GM23248 (cell line): ENCODE measurements at regions not wholly inside any gene's neighbourhood (a gene's known extent, or its start where the extent isn't known, plus 50 kb on each side); places are given as distances from the start of the nearest gene placed in this dataset.

Experiments used
- DNase-seq: peaks from one replicate; pipeline ENCODE4 v3.0.0-alpha.2; 2015
- H2AFZ ChIP-seq: fragments of 200-600 bp; sonication (generic); 2 replicates; pipeline ENCODE4 v1.6.1; 2016; ENCODE audit warnings: antibody characterized with exemption
- H3F3A ChIP-seq: fragments of 200-600 bp; sonication (generic); 2 replicates; pipeline ENCODE4 v1.6.1; 2016; ENCODE audit warnings: mild to moderate bottlenecking, antibody characterized with exemption, mixed run types; ENCODE audit not compliant: insufficient read depth
- H3K27ac ChIP-seq: fragments of 200-600 bp; sonication (generic); 2 replicates; pipeline ENCODE4 v1.5.1; 2016; ENCODE audit warnings: mild to moderate bottlenecking
- H3K27me3 ChIP-seq: fragments of 200-600 bp; sonication (generic); replicated peaks from 2 replicates; pipeline ENCODE4 v1.6.1; 2016; ENCODE audit warnings: mild to moderate bottlenecking; ENCODE audit not compliant: insufficient read depth
- H3K36me3 ChIP-seq: fragments of 200-600 bp; sonication (generic); 2 replicates; pipeline ENCODE4 v1.6.1; 2016; ENCODE audit warnings: low read depth, mild to moderate bottlenecking
- H3K4me1 ChIP-seq: fragments of 200-600 bp; sonication (generic); 2 replicates; pipeline ENCODE4 v1.6.1; 2016; ENCODE audit warnings: mild to moderate bottlenecking; ENCODE audit not compliant: insufficient read depth
- H3K4me2 ChIP-seq: fragments of 200-600 bp; sonication (generic); one replicate; pipeline ENCODE4 v1.6.1; 2016; ENCODE audit warnings: mild to moderate bottlenecking; ENCODE audit not compliant: unreplicated experiment
- H3K4me3 ChIP-seq: fragments of 200-600 bp; sonication (generic); 2 replicates; pipeline ENCODE4 v1.5.1; 2016; ENCODE audit warnings: mild to moderate bottlenecking
- H3K79me2 ChIP-seq: fragments of 200-600 bp; sonication (generic); 2 replicates; pipeline ENCODE4 v1.6.1; 2016; ENCODE audit warnings: mild to moderate bottlenecking; ENCODE audit not compliant: insufficient read depth
- H3K9ac ChIP-seq: fragments of 200-600 bp; sonication (generic); 2 replicates; pipeline ENCODE4 v1.6.1; 2016; ENCODE audit warnings: mild to moderate bottlenecking
- H3K9me2 ChIP-seq: fragments of 200-600 bp; sonication (generic); 2 replicates; pipeline ENCODE4 v1.6.1; 2016; ENCODE audit warnings: mixed run types, mild to moderate bottlenecking, moderate library complexity; ENCODE audit not compliant: insufficient read depth
- H3K9me3 ChIP-seq: fragments of 200-600 bp; sonication (generic); one replicate; pipeline ENCODE4 v1.6.1; 2017; ENCODE audit warnings: low read depth
- H4K20me1 ChIP-seq: fragments of 200-600 bp; sonication (generic); 2 replicates; pipeline ENCODE4 v1.6.0; 2016; ENCODE audit not compliant: insufficient read depth
- EZH2 ChIP-seq: fragments of 200-600 bp; sonication (generic); IDR thresholded peaks from 2 replicates; pipeline ENCODE4 v1.6.1; 2018; ENCODE audit warnings: antibody characterized with exemption, mild to moderate bottlenecking; ENCODE audit not compliant: insufficient read depth, poor library complexity, severe bottlenecking
- EZH2phosphoT487 ChIP-seq: fragments of 200-600 bp; sonication (generic); IDR thresholded peaks from 2 replicates; pipeline ENCODE4 v1.6.1; 2018; ENCODE audit warnings: antibody characterized with exemption, moderate library complexity, mild to moderate bottlenecking, low read depth; ENCODE audit not compliant: insufficient read depth
- WGBS, 2 experiments: methylation state at CpG; one replicate each; pipeline ENCODE4 v1.1.6; 2015 to 2017; ENCODE audit warnings: low lambda C conversion rate in 2 of 2, low coverage in 1 of 2; ENCODE audit errors: missing lambda C conversion rate in 2 of 2; 5-methylcytosine and 5-hydroxymethylcytosine counted together
- in situ Hi-C: fragments of 300-500 bp; cut with MboI; formaldehyde crosslinking; loops from 2 replicates; pipeline ENCODE4 v1.15.0; 2020

GRCh38 chr16:80107900-80108299 lies 432.9 kb upstream of the DYNLRB2 start:
- Histone ChIP-seq H3K9me2 (no peaks in the 10 kb centered on the region), H3K4me3 (no peak overlapping the region), H3K27ac (no peak overlapping the region), H2AFZ (no peak overlapping the region), H3K9me3 (no peaks in the 10 kb centered on the region), H3K27me3 (no peaks in the 10 kb centered on the region), H3K4me1 (peaks cover 3% of the 10 kb centered on the region; the same call in 1 of the 2 replicates), H4K20me1 (no peaks in the 10 kb centered on the region), H3K4me2 (no peak overlapping the region), H3K36me3 (no peaks in the 10 kb centered on the region), H3F3A (0 out of 2 replicates have a peak, but pooled peaks cover 8% of the 10 kb centered on the region), H3K9ac (no peak overlapping the region), H3K79me2 (no peaks in the 10 kb centered on the region)
- peak; percentile 37 for DNase-seq
- in situ Hi-C loops, result no loop called here
- no peak for TF ChIP-seq EZH2
- TF ChIP-seq EZH2phosphoT487, result no peak
- WGBS, 2 experiments, result 49% methylated on average over 3 of the region's 3 CpGs

DNA sequence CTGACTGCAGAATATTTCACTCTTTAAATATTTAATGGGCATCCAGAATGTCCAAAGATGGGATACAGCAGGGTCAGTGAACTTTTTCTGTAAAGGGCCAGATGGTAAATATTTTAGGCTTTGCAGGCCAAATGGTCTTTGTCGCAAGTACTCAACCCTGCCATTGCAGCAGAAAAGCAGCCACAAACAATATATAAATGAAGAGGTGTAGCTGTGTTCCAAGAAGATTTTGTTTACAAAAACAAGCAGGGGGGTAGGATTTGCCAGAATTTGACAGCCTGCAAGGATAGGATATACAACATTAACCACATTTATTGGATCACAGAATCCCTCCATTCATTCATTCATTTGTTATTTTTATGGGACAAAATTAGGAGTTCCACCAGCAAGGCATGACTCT lies 435.0 kb upstream of the DYNLRB2 start:
- H3K4me3 ChIP-seq, result no peak overlapping the region
- WGBS, 2 experiments, result 87 to 100% methylated on average over 1 of the region's 1 CpG
- no peak overlapping the region for H3K27ac ChIP-seq
- no peak overlapping the region for H3K4me2 ChIP-seq
- H3F3A ChIP-seq, result 0 out of 2 replicates have a peak, but pooled peaks cover 8% of the 10 kb centered on the region
- no peaks in the 10 kb centered on the region for H3K79me2 ChIP-seq
- in situ Hi-C loops, result no loop called here
- H3K9me2 ChIP-seq, result no peaks in the 10 kb centered on the region
- no peak overlapping the region for H2AFZ ChIP-seq
- no peaks in the 10 kb centered on the region for H3K36me3 ChIP-seq
- DNase-seq, result no peak
- TF ChIP-seq EZH2, result no peak
- no peak for TF ChIP-seq EZH2phosphoT487
- H3K27me3 ChIP-seq, result no peaks in the 10 kb centered on the region
- no peak overlapping the region for H3K9ac ChIP-seq
- no peaks in the 10 kb centered on the region for H4K20me1 ChIP-seq
- no peaks in the 10 kb centered on the region for H3K9me3 ChIP-seq
- H3K4me1 ChIP-seq, result peaks cover 3% of the 10 kb centered on the region; the same call in 1 of the 2 replicates

DNA sequence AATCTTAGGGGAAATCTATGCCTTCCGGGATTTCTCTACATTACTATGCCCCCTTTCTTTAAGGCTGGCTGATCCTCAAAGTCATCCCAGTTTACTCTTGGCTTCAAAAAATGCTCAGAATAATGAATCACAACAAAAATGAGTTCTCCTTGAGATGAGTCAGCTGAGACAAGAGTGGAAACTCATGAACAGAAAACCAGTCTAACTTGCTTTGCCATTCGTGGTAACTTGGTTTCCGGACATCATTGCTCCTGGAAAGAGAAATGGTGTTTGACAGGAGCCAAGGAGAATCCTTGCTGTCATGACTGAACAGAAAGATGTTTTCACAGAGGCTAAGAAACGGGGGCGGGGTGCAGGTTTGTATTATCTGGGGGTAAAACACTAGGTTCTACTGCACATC lies 435.6 kb upstream of the DYNLRB2 start:
- no peaks in the 10 kb centered on the region for H3K27me3 ChIP-seq
- H3K9me3 ChIP-seq, result no peaks in the 10 kb centered on the region
- peaks cover 3% of the 10 kb centered on the region; the same call in 1 of the 2 replicates for H3K4me1 ChIP-seq
- no peak overlapping the region for H3K9ac ChIP-seq
- in situ Hi-C loops, result no loop called here
- H3K27ac ChIP-seq, result no peak overlapping the region
- H3K9me2 ChIP-seq, result no peaks in the 10 kb centered on the region
- TF ChIP-seq EZH2phosphoT487 (no peak), EZH2 (no peak)
- H3F3A ChIP-seq, result 0 out of 2 replicates have a peak, but pooled peaks cover 8% of the 10 kb centered on the region
- no peaks in the 10 kb centered on the region for H3K36me3 ChIP-seq
- no peaks in the 10 kb centered on the region for H4K20me1 ChIP-seq
- no peaks in the 10 kb centered on the region for H3K79me2 ChIP-seq
- WGBS, 2 experiments, result 62 to 63% methylated on average over 5 of the region's 5 CpGs
- no peak overlapping the region for H2AFZ ChIP-seq
- H3K4me3 ChIP-seq, result no peak overlapping the region
- H3K4me2 ChIP-seq, result no peak overlapping the region
- DNase-seq, result peak; percentile 70

- no peak overlapping the region for H2AFZ ChIP-seq
- 0 out of 2 replicates have a peak, but pooled peaks cover 8% of the 10 kb centered on the region for H3F3A ChIP-seq
- in situ Hi-C loops, result no loop called here
- peaks cover 3% of the 10 kb centered on the region; the same call in 1 of the 2 replicates for H3K4me1 ChIP-seq
- TF ChIP-seq EZH2phosphoT487 (no peak), EZH2 (no peak)
- no peaks in the 10 kb centered on the region for H3K9me3 ChIP-seq
- no peak overlapping the region for H3K9ac ChIP-seq
- H3K4me2 ChIP-seq, result no peak overlapping the region
- no peak overlapping the region for H3K4me3 ChIP-seq
- WGBS, 2 experiments, result 92 to 93% methylated on average over 3 of the region's 3 CpGs
- no peaks in the 10 kb centered on the region for H3K79me2 ChIP-seq
- no peaks in the 10 kb centered on the region for H3K9me2 ChIP-seq
- H4K20me1 ChIP-seq, result no peaks in the 10 kb centered on the region
- DNase-seq, result no peak
- no peak overlapping the region for H3K27ac ChIP-seq
- H3K36me3 ChIP-seq, result no peaks in the 10 kb centered on the region
- no peaks in the 10 kb centered on the region for H3K27me3 ChIP-seq
Measured at GRCh38 chr16:80104401-80104800, 436.4 kb upstream of the DYNLRB2 start.

DNA sequence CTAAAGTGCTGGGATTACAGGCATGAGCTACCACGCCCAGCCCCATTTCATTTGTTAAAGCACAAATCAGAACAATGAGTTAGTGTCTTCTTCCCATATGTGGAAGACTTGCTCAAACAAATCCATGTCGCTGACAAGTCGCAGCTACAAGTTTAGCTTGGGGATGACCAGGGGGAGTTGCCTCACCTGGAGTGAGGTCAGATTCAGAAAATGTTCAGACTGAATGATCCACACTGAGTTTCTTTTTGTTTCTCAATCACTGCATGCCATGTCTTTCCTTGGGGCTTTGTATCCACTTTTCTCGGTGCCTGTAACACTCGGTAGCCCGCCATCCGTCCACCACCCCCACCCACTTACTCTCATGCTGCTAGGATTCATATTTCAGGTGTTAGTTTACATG lies 437.3 kb upstream of the DYNLRB2 start:
- 94 to 95% methylated on average over 7 of the region's 7 CpGs for WGBS, 2 experiments
- Histone ChIP-seq H3K79me2 (no peaks in the 10 kb centered on the region), H3K27me3 (no peaks in the 10 kb centered on the region), H2AFZ (no peak overlapping the region), H3K27ac (no peak overlapping the region), H3F3A (0 out of 2 replicates have a peak, but pooled peaks cover 8% of the 10 kb centered on the region), H3K36me3 (no peaks in the 10 kb centered on the region), H4K20me1 (no peaks in the 10 kb centered on the region), H3K4me2 (no peak overlapping the region), H3K9me2 (no peaks in the 10 kb centered on the region), H3K9ac (no peak overlapping the region), H3K4me1 (peaks cover 3% of the 10 kb centered on the region; the same call in 1 of the 2 replicates), H3K4me3 (no peak overlapping the region), H3K9me3 (no peaks in the 10 kb centered on the region)
- no peak for DNase-seq
- TF ChIP-seq EZH2phosphoT487, result no peak
- TF ChIP-seq EZH2, result no peak
- in situ Hi-C loops, result no loop called here
